Endothelial cell of umbilical vein (primary cell): ENCODE measurements at regions not wholly inside any gene's neighbourhood (a gene's known extent, or its start where the extent isn't known, plus 50 kb on each side); places are given as distances from the start of the nearest gene placed in this dataset.

Source experiments
- BruUV-seq: library from RNA; stranded (reverse); fragments of 400-500 nt; replicated peaks from 2 replicates; lab custom pipeline; 2021; lab: Mats Ljungman, UMichigan
- CTCF ChIA-PET: fragments of 300-600, 350-600 bp; sonication (Branson Sonifier 250); formaldehyde crosslinking; loops from one replicate; lab custom pipeline; 2021; ENCODE audit warnings: antibody characterized with exemption, inconsistent platforms; lab: Charles Lee
- POLR2A ChIA-PET: fragments of 300-600, 350-600 bp; sonication (Branson Sonifier 250); formaldehyde crosslinking; loops from one replicate; lab custom pipeline; 2021; ENCODE audit warnings: antibody characterized with exemption, inconsistent platforms; lab: Charles Lee
- DNase-seq: peaks from one replicate; pipeline ENCODE4 v3.0.0-alpha.2; 2011; ENCODE audit warnings: low read depth, low spot score
- FAIRE-seq: peaks from 2 replicates; lab custom pipeline; 2011; peaks lifted over from hg19 to GRCh38; lab: Jason Lieb, UNC
- H2AFZ ChIP-seq: 2 replicates; pipeline ENCODE4 v1.6.0; 2012; ENCODE audit warnings: low read depth, low read length, control low read depth, inconsistent platforms
- H3K27ac ChIP-seq: 2 replicates; pipeline ENCODE4 v1.5.1; 2011; ENCODE audit warnings: low read depth, mild to moderate bottlenecking, control low read depth, low read length, moderate library complexity; ENCODE audit not compliant: insufficient read depth
- H3K27me3 ChIP-seq, 2 experiments: 2 replicates each; pipeline versions ENCODE4 v1.6.0 to v1.6.1; 2011; ENCODE audit warnings: low read length in 2 of 2, mixed read lengths in 1 of 2; ENCODE audit not compliant: control insufficient read depth in 2 of 2, insufficient read depth in 2 of 2
- H3K36me3 ChIP-seq, 2 experiments: 2 replicates in 1 of 2; 3 replicates in 1 of 2; pipeline ENCODE4 v1.5.1; 2011; ENCODE audit warnings: low read length in 2 of 2, mild to moderate bottlenecking in 1 of 2, moderate library complexity in 1 of 2; ENCODE audit not compliant: control insufficient read depth in 2 of 2, insufficient read depth in 2 of 2; ENCODE audit errors: extremely low read depth in 1 of 2
- H3K4me1 ChIP-seq: 3 replicates; pipeline ENCODE4 v1.5.1; 2011; ENCODE audit warnings: mild to moderate bottlenecking, low read length; ENCODE audit not compliant: control insufficient read depth, insufficient read depth; ENCODE audit errors: extremely low read depth
- H3K4me2 ChIP-seq: 2 replicates; pipeline ENCODE4 v1.6.1; 2011; ENCODE audit warnings: low read length, control low read depth, mixed read lengths; ENCODE audit not compliant: insufficient read depth
- H3K4me3 ChIP-seq, 3 experiments: fragments of 200-600 bp in 1 of 3; sonication (generic), shearing (Covaris generic) in 1 of 3; replicated peaks in 1 of 3; 2 replicates each; pipeline ENCODE4 v1.5.1; 2011 to 2016; ENCODE audit warnings: control low read depth in 3 of 3, low read length in 3 of 3, mild to moderate bottlenecking in 2 of 3, inconsistent platforms in 1 of 3, low read depth in 1 of 3, moderate library complexity in 1 of 3; ENCODE audit not compliant: insufficient read depth in 1 of 3
- H3K79me2 ChIP-seq: 2 replicates; pipeline ENCODE4 v1.6.0; 2012; ENCODE audit warnings: low read length, inconsistent platforms; ENCODE audit not compliant: control insufficient read depth, insufficient read depth
- H3K9ac ChIP-seq: replicated peaks from 2 replicates; pipeline ENCODE3; 2011; ENCODE audit warnings: low read length, control low read depth; ENCODE audit not compliant: insufficient read depth; ENCODE audit errors: extremely low read depth
- H3K9me1 ChIP-seq: replicated peaks from 3 replicates; pipeline ENCODE4 v1.6.0; 2011; ENCODE audit warnings: mild to moderate bottlenecking, low read length; ENCODE audit not compliant: control insufficient read depth, insufficient read depth; ENCODE audit errors: extremely low read depth
- H3K9me3 ChIP-seq: replicated peaks from 2 replicates; pipeline ENCODE4 v1.5.1; 2012; ENCODE audit warnings: low read length, inconsistent platforms; ENCODE audit not compliant: control insufficient read depth, insufficient read depth
- H4K20me1 ChIP-seq: replicated peaks from 2 replicates; pipeline ENCODE3; 2011; ENCODE audit warnings: mild to moderate bottlenecking, low read length; ENCODE audit not compliant: control insufficient read depth, insufficient read depth; ENCODE audit errors: extremely low read depth
- CTCF ChIP-seq, 2 donors: IDR thresholded peaks; 1 replicate in 1 of 2; 2 replicates in 1 of 2; pipeline ENCODE4 v1.5.1; 2011; ENCODE audit warnings: low read length in 2 of 2, mild to moderate bottlenecking in 2 of 2, moderate library complexity in 2 of 2, control low read depth in 1 of 2, inconsistent platforms in 1 of 2, low read depth in 1 of 2; ENCODE audit not compliant: insufficient read depth in 1 of 2; ENCODE audit errors: extremely low read depth in 1 of 2
- EZH2 ChIP-seq: IDR thresholded peaks from 2 replicates; pipeline ENCODE4 v1.6.1; 2012; ENCODE audit warnings: borderline replicate concordance, low read depth, mild to moderate bottlenecking, moderate library complexity, low read length, inconsistent platforms; ENCODE audit not compliant: severe bottlenecking
- FOS ChIP-seq: IDR thresholded peaks from 2 replicates; pipeline ENCODE4 v1.6.1; 2011; ENCODE audit warnings: mild to moderate bottlenecking, low read length, moderate library complexity, borderline replicate concordance; ENCODE audit not compliant: insufficient read depth
- GATA2 ChIP-seq: IDR thresholded peaks from 2 replicates; pipeline ENCODE4 v1.7.0; 2011; ENCODE audit warnings: low read depth, mild to moderate bottlenecking, moderate library complexity, mixed read lengths, low read length; ENCODE audit not compliant: insufficient read length, insufficient read depth
- JUN ChIP-seq: IDR thresholded peaks from 2 replicates; pipeline ENCODE4 v1.6.1; 2011; ENCODE audit warnings: borderline replicate concordance, low read depth; ENCODE audit not compliant: insufficient read length, insufficient read depth
- MAX ChIP-seq: IDR thresholded peaks from 2 replicates; pipeline ENCODE4 v1.6.1; 2011; ENCODE audit not compliant: insufficient read depth, insufficient read length
- MYC ChIP-seq: IDR thresholded peaks from one replicate; pipeline ENCODE4 v1.6.1; 2011; ENCODE audit warnings: mild to moderate bottlenecking, low read depth, low read length
- POLR2A ChIP-seq: IDR thresholded peaks from 2 replicates; pipeline ENCODE4 v1.6.1; 2012; ENCODE audit warnings: low read depth, mild to moderate bottlenecking, control low read depth, low read length
- POLR2AphosphoS5 ChIP-seq: IDR thresholded peaks from 2 replicates; pipeline ENCODE4 v1.6.1; 2012; ENCODE audit warnings: low read depth, mild to moderate bottlenecking, control low read depth, low read length, moderate library complexity; ENCODE audit not compliant: insufficient read depth
- dilution Hi-C: fragments of 300-500 bp; cut with MboI; formaldehyde crosslinking; loops from one replicate; pipeline ENCODE4 v1.15.0; 2019; ENCODE audit warnings: low sequenced_read_pairs; ENCODE audit not compliant: extremely low pct_ligation_motif_present
- intact Hi-C: fragments of 100-400 bp; cut with micrococcal nuclease; formaldehyde crosslinking; loops from one replicate; pipeline ENCODE4 v1.10.0; 2022

- H3K27me3 ChIP-seq = peaks cover 0 to 3% of the 10 kb centered on the region in 2 experiments
- H3K4me2 ChIP-seq = no peak overlapping the region
- POLR2A ChIA-PET = no interaction called here
- no peak overlapping the region for H3K9ac ChIP-seq
- no peak overlapping the region for H2AFZ ChIP-seq
- BruUV-seq = no TSS peak
- CTCF ChIA-PET = interaction anchor here (2.1 kb wide), 1 partner anchor 8 kb away, joined by 7 read pairs; no protein-coding TSS in a partner anchor
- H3K4me1 ChIP-seq = no peaks in the 10 kb centered on the region
- H3K4me3 ChIP-seq = no peak overlapping the region
- H3K36me3 ChIP-seq = no peaks in the 10 kb centered on the region
- intact Hi-C loops (no loop called here), dilution Hi-C loops (no loop called here)
- no peaks in the 10 kb centered on the region for H4K20me1 ChIP-seq
- H3K9me3 ChIP-seq = no peaks in the 10 kb centered on the region
- H3K79me2 ChIP-seq = no peaks in the 10 kb centered on the region
- no peak for DNase-seq
- H3K9me1 ChIP-seq = no peaks in the 10 kb centered on the region
- no peak for FAIRE-seq
- no peak overlapping the region for H3K27ac ChIP-seq
- TF ChIP-seq EZH2 (no peak), GATA2 (no peak), JUN (no peak), MYC (no peak), POLR2AphosphoS5 (no peak), CTCF (IDR thresholded peaks at IDR 0.05; ENCODE audit: extremely low read depth in 1 of 2, insufficient read depth in 1 of 2, low read depth in 1 of 2, low read length in 2 of 2) (no peak), FOS (no peak), POLR2A (no peak), MAX (no peak)
Measured at GRCh38 chr12:132405742-132406251, 76.4 kb upstream of the GALNT9 start.
